GM06990 (cell line): ENCODE measurements at regions not wholly inside any gene's neighbourhood (a gene's known extent, or its start where the extent isn't known, plus 50 kb on each side); places are given as distances from the start of the nearest gene placed in this dataset.

Experiments used
- DNase-seq: peaks from one replicate; pipeline ENCODE4 v3.0.0-alpha.2; 2011; ENCODE audit not compliant: insufficient read length; ENCODE audit errors: extremely low read depth
- H3K27me3 ChIP-seq: replicated peaks from 2 replicates; pipeline ENCODE4 v1.6.0; 2011; ENCODE audit warnings: low read length; ENCODE audit not compliant: control insufficient read depth, insufficient read depth
- H3K36me3 ChIP-seq: 2 replicates; pipeline ENCODE4 v1.5.1; 2011; ENCODE audit warnings: low read length; ENCODE audit not compliant: control insufficient read depth, insufficient read depth
- H3K4me3 ChIP-seq: replicated peaks from 2 replicates; pipeline ENCODE4 v1.5.1; 2011; ENCODE audit warnings: low read depth, mild to moderate bottlenecking, control low read depth, low read length
- TF ChIP-seq, protein P1 (sequence below): IDR thresholded peaks from 2 replicates; pipeline ENCODE4 v1.5.1; 2011; ENCODE audit warnings: low read length, control low read depth, mild to moderate bottlenecking, inconsistent platforms; ENCODE audit not compliant: insufficient read depth, poor library complexity, severe bottlenecking

DNA sequence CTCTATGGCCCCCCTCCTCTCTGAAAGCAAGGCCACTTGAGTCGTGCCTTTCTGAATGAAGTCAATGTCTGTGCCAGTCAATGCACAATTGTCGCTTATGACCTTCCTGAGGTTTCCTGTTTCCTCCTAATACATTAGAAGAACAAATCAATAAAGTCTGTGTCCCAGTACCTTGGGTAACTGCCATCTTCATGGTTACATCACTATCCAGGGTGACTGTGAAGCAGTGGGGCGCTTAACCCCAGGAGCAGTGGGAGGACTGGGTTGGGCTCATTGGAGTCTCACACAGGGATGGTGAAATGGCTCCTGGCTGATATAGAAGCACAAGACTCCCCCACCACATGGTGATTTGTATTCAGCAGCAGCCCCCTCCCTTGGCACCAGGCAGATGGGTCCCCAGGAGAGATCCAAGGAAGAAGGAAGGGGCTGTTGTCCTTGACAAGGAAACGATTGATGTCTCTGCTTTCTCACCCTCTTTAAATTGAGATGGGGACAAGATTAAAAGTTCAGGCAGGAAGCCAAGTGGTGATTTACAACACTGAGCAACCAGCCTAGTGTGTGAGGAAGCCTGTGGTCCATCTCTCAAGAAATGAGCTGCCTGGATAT lies 261.9 kb upstream of the ZNF462 start:
- no peaks in the 10 kb centered on the region for H3K27me3 ChIP-seq
- TF ChIP-seq, protein P1, sequence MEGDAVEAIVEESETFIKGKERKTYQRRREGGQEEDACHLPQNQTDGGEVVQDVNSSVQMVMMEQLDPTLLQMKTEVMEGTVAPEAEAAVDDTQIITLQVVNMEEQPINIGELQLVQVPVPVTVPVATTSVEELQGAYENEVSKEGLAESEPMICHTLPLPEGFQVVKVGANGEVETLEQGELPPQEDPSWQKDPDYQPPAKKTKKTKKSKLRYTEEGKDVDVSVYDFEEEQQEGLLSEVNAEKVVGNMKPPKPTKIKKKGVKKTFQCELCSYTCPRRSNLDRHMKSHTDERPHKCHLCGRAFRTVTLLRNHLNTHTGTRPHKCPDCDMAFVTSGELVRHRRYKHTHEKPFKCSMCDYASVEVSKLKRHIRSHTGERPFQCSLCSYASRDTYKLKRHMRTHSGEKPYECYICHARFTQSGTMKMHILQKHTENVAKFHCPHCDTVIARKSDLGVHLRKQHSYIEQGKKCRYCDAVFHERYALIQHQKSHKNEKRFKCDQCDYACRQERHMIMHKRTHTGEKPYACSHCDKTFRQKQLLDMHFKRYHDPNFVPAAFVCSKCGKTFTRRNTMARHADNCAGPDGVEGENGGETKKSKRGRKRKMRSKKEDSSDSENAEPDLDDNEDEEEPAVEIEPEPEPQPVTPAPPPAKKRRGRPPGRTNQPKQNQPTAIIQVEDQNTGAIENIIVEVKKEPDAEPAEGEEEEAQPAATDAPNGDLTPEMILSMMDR: no peak
- no peak for DNase-seq
- no peak overlapping the region for H3K4me3 ChIP-seq
- H3K36me3 ChIP-seq: no peaks in the 10 kb centered on the region

DNA sequence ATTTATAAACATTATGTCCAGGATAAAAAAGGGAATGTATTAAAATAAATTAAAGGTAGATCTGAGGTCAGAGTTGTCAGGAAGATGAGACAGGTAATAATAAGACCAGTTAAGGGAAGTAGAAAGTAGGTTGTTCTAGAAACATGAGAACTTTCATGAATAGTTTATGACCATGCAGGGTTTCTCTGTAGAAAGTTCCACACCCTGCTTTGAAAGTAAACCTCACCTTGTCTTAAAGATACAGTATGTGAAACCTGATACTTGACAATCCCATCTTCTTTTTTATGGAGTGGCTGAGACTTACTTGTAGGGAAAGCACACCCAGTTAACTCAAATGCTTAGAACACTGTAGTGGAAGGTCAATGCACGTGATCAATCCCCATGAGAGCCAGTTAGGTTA lies 260.6 kb upstream of the ZNF462 start:
- TF ChIP-seq, protein P1: no peak

DNA sequence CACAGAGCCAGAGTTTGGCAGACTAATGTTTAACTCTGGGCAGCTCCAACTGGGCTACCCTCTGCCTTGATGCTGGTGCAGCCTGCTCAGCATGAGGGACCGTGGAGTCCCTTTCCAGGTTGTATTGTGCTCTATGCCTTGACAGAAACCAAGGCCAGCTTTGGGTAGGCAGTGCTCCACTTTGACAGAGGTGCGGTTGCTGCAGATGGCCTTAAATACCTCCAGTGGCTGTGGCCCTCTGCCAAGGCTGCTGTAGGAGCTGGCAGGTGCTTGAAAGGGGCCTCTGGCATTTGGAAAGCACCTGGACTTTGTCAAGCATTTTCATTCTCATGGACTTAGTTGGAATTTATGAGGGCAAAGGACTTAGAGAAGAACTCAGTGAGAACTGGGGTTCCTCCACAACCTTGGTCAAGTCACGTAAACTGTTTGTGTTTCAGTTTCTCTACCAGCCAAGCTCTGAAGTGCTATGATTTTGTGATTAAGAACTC lies 249.7 kb upstream of the ZNF462 start:
- Histone ChIP-seq H3K27me3 (no peaks in the 10 kb centered on the region), H3K36me3 (no peaks in the 10 kb centered on the region), H3K4me3 (no peak overlapping the region)
- TF ChIP-seq, protein P1: no peak
- no peak for DNase-seq

More for the DNA sequence above, 260.6 kb upstream of the ZNF462 start:
- no peaks in the 10 kb centered on the region for H3K27me3 ChIP-seq
- no peak for DNase-seq
- H3K4me3 ChIP-seq: no peak overlapping the region
- no peaks in the 10 kb centered on the region for H3K36me3 ChIP-seq

DNA sequence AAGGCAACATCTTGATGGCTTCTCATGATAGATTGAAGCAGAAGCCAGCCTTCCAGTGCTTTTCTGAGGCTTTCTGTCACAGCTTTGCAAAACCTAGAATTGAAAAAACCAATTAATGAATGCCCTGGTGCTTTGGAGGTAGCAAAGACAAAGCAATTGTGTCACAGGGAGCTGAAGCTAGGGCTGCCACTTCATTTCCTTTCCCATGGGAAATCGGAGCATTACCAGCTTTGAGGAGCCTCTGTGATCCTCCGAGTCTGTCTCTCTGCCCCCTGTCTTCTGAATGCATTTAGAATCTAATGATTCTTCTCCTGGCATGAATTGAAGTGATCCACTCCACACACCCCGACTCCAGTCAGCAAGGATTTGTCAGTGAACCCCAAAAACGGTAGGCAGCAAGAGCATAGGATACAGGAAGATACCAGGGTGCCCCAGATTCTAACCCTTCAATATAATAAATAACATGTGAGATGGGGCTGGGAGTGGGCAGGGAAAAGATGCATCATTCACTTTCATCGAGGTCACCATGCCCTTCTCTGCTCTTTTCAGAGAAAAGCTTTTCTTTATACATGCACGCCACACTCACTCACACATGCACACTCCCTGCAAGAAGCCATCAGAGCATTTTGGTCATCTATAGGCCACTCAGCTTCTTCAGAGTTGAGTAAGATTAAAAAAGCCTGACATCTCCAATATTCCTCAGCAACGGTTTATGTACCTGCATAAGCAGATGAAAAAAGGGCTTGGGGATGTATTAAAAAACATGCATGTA lies 247.7 kb upstream of the ZNF462 start:
- H3K36me3 ChIP-seq: no peaks in the 10 kb centered on the region
- H3K27me3 ChIP-seq: no peaks in the 10 kb centered on the region
- TF ChIP-seq, protein P1: no peak
- no peak overlapping the region for H3K4me3 ChIP-seq
- no peak for DNase-seq

DNA sequence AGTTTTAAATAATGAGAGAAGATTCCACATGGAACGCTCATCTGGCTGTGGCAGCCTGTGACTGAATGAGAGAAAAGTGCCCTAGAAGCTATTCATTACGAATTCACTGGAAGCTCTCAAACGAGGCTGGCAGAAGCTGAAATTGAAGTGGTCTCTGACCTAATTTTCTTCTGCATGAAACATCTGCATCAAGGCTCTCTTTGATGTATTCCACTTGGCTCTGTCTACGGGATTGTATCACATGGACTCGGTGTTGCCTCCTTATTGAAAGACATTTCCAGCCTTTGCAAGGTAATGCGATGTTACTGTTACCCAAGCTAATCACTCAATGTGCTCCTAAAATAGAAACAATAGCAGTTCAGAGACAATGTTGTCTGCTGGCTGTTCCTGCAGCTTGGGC lies 246.9 kb upstream of the ZNF462 start:
- no peak for DNase-seq

More for the DNA sequence above, 246.9 kb upstream of the ZNF462 start:
- H3K27me3 ChIP-seq: no peaks in the 10 kb centered on the region
- TF ChIP-seq, protein P1: no peak
- no peak overlapping the region for H3K4me3 ChIP-seq
- no peaks in the 10 kb centered on the region for H3K36me3 ChIP-seq
